GM18870 (cell line): ENCODE measurements at regions not wholly inside any gene's neighbourhood (a gene's known extent, or its start where the extent isn't known, plus 50 kb on each side); places are given as distances from the start of the nearest gene placed in this dataset.
"Not testable (repeated sequence)": the region's sequence is repeated elsewhere in the genome, so short reads cannot be mapped to it uniquely, and the experiment has no call there.

Source experiments
- ATAC-seq: cut with Tn5 transposase; IDR thresholded peaks from one replicate; pipeline ENCODE4 v1.9.1; 2021; ENCODE audit warnings: moderate library complexity; ENCODE audit not compliant: unreplicated experiment

DNA sequence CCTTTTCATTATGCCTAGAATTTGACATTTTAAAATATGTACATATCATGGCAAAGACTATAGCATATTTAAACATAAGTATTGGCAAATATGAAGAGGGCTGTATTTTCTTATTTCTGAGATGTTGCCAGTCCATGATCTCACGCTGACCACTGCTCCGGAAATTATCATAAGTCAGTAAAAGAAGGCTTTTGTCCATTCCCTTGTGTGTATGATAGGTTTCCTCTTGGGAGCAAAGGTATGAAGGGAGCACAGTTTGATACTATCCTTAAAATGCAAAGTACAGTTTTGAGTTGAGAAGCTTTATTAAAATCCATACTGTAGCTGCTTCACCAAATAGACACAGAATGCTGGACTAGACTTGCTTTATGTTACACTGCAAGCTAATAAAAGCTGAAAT is 52.6 kb upstream of the AGA start:
- no peak for ATAC-seq

DNA sequence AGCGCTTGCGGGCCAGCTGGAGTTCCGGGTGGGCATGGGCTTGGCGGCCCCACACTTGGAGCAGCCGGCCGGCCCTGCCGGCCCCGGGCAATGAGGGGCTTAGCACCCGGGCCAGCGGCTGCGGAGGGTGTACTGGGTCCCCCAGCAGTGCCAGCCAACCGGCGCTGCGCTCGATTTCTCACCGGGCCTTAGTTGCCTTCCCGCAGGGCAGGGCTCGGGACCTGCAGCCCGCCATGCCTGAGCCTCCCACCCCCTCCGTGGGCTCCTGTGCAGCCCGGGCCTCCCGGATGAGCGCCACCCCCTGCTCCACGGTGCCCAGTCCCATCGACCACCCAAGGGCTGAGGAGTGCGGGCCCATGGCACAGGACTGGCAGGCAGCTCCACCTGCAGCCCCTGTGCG is 53.4 kb upstream of the AGA start:
- ATAC-seq: not testable (repeated sequence)

DNA sequence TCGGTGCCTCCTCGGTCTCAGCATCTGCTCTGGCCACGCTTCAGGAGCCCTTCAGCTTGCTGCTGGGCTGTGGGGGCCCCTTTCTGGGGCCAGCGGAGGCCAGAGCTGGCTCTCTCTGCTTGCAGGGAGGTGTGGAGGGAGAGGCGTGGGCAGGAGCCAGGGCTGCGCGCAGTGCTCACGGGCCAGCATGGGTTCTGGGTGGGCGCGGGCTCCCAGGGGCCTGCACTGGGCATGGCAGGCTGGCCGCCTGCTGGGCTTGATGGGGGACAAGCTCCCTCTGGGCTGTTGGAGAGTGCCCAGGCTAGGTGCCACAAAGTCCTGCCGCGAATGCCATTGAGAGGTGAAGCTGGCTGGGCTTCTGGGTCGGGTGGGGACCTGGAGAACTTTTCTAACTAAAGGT is 57.3 kb upstream of the AGA start:
- ATAC-seq: no peak

DNA sequence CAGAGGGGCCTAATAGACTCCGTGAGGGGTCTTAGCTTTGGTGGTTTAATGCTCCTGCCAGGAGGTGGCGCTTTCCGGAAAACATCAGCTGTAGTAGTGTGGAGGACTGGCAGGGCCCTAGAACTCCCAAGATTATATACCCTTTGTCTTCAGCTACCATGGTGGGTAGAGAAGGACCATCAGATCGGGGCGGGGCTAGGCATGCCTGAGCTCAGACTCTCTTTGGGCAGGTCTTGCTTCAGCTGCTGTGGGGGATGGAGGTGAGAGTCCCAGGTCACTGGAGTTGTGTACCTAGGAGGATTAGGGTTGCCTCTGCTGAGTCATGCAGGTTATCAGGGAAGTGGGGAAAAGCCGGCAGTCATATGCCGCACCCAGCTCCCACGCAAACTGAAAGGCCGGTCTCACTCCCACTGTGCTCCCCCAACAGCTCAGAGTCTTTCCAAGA is 63.0 kb upstream of the AGA start:
- no peak for ATAC-seq

DNA sequence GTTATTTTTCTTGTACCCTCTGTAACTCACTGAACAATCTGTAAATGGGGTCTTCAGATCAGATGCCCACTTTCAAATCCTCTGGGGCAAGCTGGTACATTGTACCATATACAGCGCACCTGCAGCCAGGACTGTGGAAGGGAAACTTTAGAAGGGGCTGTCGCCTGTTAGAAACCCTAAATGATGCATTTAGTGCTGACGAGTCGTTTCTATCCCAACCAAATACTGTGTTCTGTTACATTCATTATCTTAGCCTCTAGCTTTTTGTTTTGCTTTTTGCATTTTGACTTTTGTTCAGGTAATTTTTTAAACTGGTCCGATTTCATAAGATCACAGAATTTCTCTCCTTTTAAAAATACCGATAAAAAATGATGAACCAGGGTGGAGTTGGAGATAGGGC is 66.4 kb upstream of the AGA start:
- no peak for ATAC-seq

DNA sequence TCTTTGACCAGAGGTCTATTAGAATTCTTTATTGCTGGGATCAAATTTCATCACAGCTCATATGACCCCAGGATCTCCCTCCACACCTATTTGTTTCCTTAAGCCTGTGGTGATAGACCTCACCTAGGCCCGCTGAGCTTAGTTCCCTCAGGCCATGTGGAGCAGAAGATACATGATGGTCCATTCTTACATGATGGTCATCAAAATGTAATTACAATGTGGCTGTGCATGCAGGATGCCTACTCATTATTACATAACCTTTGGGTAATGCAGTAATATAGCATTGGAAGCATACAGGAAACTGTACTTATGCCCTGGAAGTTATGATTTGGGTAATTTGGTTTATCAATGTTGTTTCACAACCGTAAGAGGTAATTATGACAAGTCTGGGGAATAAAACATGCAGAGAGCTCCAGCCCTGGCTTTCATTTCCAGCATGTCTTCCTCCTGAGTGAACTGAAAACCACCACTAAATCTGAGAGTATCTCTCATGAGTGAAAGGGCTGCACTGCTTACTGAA is 67.0 kb upstream of the AGA start:
- ATAC-seq: no peak

DNA sequence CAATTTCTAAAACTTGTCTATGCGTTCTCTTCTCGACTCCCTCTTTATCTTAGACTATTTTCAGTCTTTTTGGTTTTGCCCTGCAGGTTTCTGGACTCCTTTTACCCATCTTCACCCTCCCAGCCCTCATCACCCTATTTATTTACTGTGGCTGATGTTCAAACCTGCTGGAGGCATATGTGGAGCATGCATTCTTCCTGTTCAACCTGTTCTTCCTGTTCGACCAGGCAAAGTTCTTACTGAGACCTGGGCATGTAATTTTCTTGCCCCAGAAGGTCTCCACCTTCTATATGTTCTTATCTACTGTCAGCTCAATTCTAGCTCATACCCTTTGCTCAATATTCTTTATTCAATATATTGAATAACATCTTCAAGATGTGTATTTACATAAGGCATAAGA is 69.4 kb upstream of the AGA start:
- ATAC-seq: no peak

DNA sequence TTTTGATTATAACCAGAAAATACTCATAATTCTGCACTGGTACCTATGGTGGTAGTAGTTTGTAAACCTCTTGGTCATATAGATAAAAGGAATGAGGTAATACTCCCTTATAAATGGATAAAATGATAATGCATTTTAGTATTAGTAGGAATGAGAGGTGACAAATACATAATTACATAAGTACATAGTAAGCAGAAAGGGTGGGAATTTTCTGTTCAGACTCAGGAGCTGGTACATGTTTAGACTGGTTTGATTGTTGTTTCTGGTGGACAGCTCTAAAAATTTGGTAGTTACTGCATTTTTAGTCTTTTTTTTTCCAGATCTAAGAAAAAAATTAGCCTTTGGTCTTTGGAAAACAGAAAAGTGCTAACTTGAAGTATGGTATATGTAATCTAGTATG is 70.4 kb upstream of the AGA start:
- ATAC-seq: no peak

DNA sequence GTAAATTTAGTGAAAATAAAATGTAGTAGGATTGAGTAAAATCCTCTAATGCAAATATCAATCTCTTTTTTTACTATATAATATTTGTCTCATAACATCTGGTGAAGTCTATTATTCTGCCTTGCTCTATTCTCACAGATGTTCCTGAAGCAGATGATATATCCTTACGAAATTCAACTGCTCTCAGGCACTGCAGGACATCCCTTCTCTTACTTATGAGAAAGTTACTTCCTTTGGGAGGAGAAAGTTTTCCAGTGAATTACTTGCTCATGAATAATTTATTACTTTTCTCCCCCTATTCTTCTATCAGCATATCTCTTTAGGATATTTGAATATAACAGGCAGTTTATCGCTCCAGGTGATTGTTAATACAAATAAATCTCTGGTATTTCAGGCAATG is 75.6 kb upstream of the AGA start:
- no peak for ATAC-seq

DNA sequence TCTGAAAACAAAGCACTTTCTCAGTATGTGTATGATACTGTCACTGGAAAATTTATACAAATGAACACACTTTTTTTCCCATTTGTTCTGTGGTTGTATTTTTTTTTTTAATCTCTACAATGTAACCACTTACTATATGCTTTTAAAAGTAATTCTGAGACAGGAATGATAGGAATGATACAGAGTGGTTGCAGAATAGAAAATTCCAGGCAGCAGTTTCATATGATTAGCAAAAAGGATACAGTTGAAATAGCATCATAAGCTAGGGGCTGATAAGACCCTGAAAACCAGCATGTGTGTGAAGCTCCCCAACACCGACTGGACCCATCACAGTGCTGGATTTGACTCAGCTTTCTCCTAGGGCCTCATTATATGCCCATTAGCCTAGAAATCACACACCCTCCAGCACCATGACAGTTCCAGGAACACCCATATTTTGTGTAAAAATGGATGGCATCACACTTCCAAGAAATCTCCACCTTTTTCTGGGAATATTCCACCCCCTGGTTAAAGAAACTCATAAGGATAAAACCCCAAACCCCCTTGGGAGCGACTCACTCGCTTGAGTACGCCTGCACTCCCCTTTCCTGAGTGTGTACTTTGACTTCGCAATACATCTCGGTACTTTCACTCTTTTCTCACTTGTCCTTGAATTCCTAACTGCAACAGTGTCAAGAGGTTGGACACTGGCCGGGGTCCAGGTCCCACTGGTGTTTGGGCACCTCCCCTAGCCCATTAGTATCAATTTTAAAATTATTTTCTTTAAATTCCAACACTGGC is 77.4 kb upstream of the AGA start:
- ATAC-seq: no peak

DNA sequence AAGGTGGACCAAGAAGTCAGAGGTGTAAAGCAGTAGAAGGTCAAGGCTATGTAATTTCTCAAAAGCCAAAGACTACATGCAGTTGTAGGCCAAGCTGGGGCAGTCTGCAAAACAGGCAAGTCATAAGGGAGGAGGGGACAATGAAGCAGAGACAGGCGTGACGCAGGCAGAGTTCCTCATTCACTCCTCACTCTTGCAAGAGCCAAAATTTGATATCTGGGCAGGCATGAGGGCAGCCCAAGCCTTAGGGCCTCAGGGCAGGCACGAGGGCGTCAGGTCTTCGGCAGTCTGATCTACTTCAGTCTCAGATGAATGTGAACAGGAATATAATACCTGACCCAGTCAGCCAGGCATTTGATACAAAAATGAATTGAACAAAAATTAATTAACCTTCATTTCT is 86.4 kb upstream of the AGA start:
- no peak for ATAC-seq

DNA sequence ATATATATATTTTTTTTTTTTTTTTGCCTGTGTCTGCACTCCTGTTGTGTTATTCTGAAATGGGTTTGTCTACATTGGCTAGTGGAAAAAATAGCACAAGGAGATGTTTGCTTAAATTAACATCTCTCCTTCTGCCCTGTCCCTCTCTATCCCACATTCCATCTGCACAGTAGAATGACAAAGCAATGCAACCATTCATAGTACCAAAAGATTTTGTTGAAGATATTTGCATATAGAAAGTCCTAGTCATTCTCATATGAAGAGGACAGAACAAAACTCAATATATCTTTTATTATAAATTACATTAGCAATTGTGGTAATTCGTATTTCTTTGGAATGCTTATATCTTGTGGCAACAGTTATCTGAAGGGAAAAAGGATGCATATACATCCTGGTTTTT is 88.3 kb upstream of the AGA start:
- no peak for ATAC-seq

DNA sequence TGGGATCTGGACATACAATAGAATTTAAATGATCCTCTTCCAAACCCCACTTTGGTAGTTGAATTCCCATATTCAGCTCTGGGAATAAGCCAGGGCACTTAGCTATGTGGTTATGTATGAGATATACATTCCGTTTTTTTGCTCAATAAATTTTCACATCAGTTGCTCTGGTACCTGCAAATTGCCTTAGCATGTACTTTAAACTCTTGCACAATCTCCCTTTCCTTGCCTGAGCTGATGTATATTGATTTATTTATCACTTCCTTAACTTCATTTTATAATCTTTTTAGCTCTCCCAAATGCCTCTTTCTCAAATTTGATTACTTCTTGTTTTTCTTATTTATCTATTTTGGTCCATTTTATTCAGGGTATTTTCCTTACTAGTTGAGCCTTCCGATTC is 90.1 kb upstream of the AGA start:
- no peak for ATAC-seq

DNA sequence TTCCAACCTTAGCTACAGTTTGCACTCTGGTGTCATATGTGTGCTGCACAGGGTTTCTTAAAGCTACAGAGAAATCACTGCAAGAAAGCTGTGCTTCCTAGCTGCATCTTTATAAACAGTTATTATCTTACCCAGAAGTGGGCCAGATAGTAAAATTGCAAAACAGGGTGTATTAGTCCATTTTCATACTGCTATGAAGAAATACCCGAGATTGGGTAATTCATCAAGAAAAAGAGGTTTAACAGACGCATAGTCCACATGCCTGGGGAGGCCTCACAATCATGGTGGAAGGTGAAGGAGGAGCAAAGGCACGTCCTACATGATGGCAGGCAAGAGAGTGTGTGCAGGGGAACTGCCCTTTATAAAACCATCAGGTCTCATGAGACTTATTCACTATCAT is 92.6 kb upstream of the AGA start:
- not testable (repeated sequence) for ATAC-seq

DNA sequence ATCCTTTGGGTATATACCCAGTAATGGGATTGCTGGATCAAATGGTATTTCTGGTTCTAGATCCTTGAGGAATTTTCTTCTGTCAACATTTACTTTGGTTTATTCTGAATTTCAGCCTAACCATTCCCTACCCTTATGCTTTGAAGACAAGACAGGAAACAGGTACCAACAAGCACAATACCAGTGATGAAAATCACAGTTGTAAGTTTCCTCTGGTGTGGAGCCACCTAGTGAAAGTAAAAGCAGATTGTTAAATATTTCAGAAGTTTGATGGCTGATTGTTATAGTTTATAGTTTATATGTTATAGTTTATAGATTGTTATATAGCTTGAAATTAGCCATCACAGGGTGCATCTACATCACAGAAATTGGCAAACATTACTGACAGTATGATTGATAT is 104.5 kb upstream of the AGA start:
- ATAC-seq: no peak

DNA sequence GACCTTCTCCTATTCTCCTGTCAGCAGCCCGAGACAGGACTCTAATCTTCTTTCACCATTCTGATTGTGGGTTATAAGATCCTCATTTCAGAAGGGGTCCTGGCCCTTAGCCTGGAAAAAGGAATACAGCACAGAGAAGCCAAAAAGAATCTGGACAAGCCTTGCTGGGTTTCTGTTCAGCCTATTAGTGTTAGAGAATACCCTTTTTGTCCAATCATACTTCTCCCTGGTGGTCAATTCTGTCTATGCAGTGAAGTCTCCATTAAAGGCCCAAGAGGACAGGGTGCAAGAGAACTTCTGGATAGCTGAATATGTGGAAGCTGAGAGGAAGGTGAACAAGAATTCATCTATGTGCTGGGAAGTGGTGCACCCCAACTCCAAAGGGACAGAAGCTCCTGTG is 105.7 kb upstream of the AGA start:
- no peak for ATAC-seq

DNA sequence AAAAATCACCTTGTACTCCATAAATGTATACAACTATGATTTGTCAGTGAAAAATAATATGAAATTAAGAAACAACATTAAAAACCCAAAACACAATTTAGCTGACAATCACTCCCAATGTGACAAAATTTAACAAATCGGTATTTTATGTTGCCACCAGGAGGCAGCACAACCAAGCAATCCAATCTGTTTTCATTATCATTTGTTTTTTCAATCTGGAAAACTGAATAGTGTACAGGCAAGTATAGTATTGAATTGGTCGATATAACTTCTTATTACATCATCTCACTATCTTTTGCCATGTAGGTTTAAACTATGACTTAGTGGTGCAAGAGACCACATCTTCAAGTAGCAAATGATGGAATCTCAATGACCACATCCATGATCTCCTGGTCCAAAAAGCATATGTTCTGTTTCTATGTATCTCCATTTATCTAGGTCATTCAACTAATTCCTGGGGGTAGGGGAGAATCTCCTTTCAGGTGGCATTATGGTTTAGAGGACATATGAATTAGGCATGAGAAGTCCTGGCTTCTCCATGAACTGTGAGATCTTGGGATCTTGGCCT is 112.9 kb upstream of the AGA start:
- ATAC-seq: peak; percentile 45

DNA sequence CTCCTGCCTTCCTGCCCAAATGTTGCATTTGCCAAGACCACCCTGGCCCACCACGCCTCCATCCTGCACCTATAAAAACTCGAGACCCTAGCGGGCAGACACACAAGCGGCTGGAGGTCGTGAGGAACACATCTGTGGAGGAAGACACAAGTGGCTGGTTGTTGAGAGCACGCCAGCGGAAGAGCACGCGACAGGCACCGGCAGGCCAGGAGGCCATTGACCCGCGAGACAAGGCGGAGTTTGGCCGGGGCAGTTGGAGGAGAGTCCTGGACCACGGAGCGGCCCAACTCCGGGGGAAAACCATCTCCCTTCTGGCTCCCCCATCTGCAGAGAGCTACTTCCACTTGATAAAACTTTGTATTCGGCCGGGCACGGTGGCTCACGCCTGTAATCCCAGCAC is 115.2 kb upstream of the AGA start:
- ATAC-seq: no peak

DNA sequence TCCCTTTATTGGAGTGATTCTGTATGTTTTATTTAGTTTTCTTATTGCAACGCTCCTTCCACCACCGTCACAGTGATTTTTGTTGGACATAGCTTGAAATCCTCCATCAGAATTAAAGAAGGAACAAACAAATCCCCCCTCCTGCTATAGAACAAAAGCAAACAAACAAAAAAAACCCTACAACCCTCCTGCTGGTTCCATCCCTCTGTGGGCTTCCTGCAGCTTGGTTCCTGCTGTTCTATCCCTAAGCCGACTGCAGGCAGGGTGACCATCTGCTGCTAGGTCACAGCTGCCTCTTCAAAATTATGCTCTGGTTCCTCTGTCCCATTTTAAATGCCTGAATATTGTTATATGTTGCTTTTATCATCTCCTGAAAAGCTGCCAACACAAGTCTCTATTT is 116.8 kb upstream of the AGA start:
- no peak for ATAC-seq

DNA sequence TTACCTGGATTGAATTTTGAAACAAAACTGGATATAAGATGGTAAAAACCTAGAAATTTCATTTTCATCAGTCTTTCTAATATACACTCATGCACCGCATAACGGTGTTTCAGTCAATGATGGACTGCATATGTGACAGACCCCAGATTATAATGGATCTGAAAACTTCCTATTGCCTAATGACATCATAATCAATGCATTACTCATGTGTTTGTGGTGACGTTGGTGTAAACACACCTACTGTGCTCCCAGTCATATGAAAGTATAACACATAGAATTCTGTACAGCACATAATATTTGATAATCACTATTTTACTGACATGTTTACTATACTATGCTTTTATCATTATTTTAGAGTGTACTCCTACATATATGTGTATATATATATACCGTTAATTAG is 119.9 kb upstream of the AGA start:
- ATAC-seq: no peak

DNA sequence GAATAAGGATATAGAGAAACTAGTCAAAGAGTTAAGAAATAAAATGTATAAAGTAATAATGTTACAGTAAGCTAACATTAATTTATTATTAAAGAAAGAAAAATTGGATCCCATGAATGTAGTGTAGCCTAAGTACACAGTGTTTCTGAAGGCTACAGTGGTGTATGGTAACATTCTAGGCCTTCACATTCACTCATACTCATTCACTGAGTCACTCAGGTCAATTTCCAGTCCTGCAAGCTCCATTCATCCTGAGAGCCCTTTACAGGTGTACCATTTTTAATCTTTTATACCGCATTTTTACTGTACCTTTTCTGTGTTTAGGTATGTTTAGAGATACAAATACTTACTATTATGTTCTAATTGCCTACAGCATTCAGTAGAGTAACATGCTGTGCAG is 120.6 kb upstream of the AGA start:
- ATAC-seq: no peak

DNA sequence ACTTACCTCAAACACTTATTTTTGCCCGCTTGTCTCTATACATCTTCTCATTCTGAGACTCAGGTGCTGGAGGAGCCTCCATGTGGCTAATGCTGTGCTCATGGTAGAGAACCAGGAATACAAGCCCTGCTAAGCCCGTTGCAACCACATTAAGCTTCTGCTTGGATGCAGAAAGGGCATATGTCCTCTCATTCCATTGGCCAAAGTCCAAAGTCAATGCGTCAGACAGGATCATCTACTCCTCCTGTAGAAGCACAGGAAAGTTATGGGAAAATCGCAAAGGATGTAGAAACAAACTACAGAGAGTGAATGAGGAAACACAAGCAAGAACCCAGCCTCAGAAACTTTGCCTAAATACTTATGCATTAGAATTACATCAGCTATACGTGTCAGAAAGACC is 124.5 kb upstream of the AGA start:
- no peak for ATAC-seq

DNA sequence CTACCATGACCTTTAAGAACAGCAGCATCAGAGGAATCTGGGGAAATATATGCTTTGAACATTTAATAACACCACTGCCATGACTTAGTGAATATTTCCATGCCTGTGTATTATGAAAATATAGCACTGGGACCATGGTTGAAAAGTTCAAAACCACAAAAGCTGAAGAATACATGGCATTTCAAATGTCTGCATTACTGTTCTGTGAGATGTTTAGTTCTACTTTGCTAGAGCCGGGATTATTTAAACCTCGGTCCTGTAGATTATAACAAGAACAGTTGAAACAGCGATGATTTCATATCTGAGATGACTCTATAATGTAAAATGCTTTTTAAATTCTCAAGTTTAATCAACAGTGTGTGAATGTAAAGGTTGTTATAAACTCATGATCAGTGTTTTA is 126.7 kb upstream of the AGA start:
- no peak for ATAC-seq
